Omental fat pad (tissue), 3 donors: ENCODE measurements at regions not wholly inside any gene's neighbourhood (a gene's known extent, or its start where the extent isn't known, plus 50 kb on each side); places are given as distances from the start of the nearest gene placed in this dataset.
A peak's percentile ranks its signal among the peaks of the same experiment; 100 is the strongest.

Source experiments
- ATAC-seq: fragments of 150-250 bp; one replicate; pipeline ENCODE4 v1.9.1; 2016; ENCODE audit warnings: mild to moderate bottlenecking, moderate library complexity; ENCODE audit not compliant: low FRiP score
- DNase-seq: peaks from one replicate; pipeline ENCODE4 v3.0.0-alpha.2; 2019; ENCODE audit warnings: low spot score
- CTCF ChIP-seq, 3 donors: fragments of 450-650 bp; IDR thresholded peaks; one replicate each; pipeline ENCODE4 v1.5.1; 2016 to 2017; ENCODE audit warnings: antibody characterized with exemption in 3 of 3, mild to moderate bottlenecking in 3 of 3, moderate library complexity in 2 of 3

DNA sequence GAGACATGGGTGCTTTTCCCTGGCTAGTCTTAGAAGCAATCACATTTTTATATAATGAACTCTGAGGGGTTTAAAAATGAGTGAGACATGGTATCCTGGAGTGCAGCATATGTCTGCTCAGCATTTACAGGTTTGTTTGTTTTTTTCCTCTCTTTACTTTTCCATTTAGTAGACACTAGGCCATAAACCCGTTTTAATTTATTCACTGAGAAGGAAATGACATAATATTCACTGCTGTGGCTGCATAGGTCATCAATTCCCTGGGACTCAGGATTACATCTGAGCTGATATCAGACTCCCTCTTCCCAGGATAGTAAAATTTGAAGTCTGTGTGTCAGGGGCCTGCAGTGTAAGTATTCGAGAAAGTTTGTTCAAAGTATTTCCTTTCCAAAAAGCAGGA, 178.9 kb upstream of the SPRY1 start:
- DNase-seq = no peak
- no peak for ATAC-seq
- no peak for TF ChIP-seq CTCF (IDR thresholded peaks at IDR 0.05)

DNA sequence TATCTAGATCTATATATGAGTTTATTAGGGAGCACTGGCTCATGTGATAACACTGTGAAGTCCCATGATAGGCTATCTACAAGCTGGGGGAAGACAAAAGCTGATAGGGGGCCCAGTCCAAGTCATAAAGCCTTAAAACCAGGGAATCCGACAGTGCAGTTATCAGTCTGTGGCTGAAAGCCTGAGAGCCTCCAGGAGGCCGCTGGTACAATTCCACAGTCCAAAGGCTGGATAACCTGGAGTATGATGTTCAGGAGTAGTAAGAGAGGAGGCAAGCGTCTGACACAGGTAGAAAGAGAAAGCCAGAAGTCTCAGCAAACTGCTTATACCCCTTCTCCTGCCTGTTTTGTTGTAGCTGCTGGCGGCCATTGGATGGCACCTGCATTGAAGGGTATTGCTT, 177.6 kb upstream of the SPRY1 start:
- TF ChIP-seq CTCF (IDR thresholded peaks at IDR 0.05) = no peak
- ATAC-seq (no peak), DNase-seq (no peak)

DNA sequence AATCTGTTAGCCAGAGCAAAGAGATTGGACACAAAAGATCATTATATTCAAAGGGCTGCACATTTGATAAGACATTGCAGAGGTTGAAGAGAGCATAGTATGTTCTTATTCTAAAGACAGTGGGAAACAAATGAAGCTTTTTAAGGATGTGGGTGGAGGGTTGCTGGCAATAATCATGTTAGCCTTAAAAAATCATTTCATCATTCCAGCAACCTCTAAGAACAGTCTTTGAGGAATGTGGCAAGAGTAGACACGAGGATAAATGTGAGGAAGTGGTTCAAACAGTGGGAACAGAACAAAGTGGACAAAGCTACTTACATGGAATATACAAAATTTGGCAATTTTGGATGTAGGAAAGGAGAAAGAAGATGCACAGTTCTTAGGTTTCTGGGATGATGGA, 167.3 kb upstream of the SPRY1 start:
- no peak for TF ChIP-seq CTCF (IDR thresholded peaks at IDR 0.05)
- no peak for ATAC-seq

GRCh38 chr4:123230061-123230460, 166.5 kb upstream of the SPRY1 start:
- DNase-seq (no peak), ATAC-seq (no peak)
- no peak for TF ChIP-seq CTCF (IDR thresholded peaks at IDR 0.05)

More for the DNA sequence above, 167.3 kb upstream of the SPRY1 start:
- no peak for DNase-seq

DNA sequence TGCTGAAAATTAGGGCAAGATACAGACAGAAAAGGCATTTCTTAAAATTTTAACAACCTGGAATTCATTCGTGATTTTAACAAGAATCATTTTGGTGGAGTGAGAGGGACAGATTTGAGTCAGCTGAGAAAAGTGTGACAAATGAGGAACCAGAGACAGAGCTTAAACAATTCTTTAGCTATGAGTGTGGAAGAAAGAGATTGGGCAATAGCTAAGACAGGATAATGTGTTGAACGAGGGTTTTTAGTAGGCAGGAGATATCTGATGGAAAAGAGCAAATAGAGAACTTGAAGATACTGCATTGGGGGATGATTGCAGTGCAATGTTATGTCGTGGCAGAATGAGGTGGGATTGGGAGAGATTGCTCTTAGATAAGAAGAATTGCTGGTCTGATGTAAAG, 164.2 kb upstream of the SPRY1 start:
- ATAC-seq (no peak), DNase-seq (no peak)
- TF ChIP-seq CTCF (IDR thresholded peaks at IDR 0.05) = no peak

GRCh38 chr4:123233136-123233768, 163.3 kb upstream of the SPRY1 start:
- ATAC-seq = peak; percentile 57

More at GRCh38 chr4:123233136-123233768, 163.3 kb upstream of the SPRY1 start:
- TF ChIP-seq CTCF (IDR thresholded peaks at IDR 0.05) = no peak
- DNase-seq = no peak
